Stomach (tissue), 8 donors: ENCODE measurements at regions not wholly inside any gene's neighbourhood (a gene's known extent, or its start where the extent isn't known, plus 50 kb on each side); places are given as distances from the start of the nearest gene placed in this dataset.

Experiments used
- DNase-seq, 2 donors: peaks; one replicate each; pipeline versions ENCODE4 v3.0.0 to v3.0.0-alpha.2; 2013 to 2019
- H3K27ac ChIP-seq, 5 donors: fragments of 200-600 bp in 4 of 5; sonication (generic) in 4 of 5; one replicate each; pipeline ENCODE4 v1.5.1; 2013 to 2019; ENCODE audit warnings: mild to moderate bottlenecking in 1 of 5, moderate library complexity in 1 of 5
- H3K27me3 ChIP-seq, 3 donors: fragments of 200-600 bp; sonication (generic); one replicate each; pipeline ENCODE4 v1.5.1; 2017 to 2019; ENCODE audit warnings: mixed run types in 1 of 3
- H3K36me3 ChIP-seq, 4 donors: fragments of 200-600 bp; sonication (generic); 1 replicate in 3 of 4; 2 replicates in 1 of 4; pipeline ENCODE4 v1.5.1; 2016 to 2019
- H3K4me1 ChIP-seq, 4 donors: fragments of 200-600 bp; sonication (generic); one replicate each; pipeline ENCODE4 v1.5.1; 2016 to 2019
- H3K4me3 ChIP-seq, 4 donors: fragments of 200-600 bp; sonication (generic) in 3 of 4; one replicate each; pipeline ENCODE4 v1.5.1; 2016 to 2019; ENCODE audit warnings: mild to moderate bottlenecking in 1 of 4
- H3K9me3 ChIP-seq, 4 donors: fragments of 200-600 bp; sonication (generic); one replicate each; pipeline ENCODE4 v1.5.1; 2016 to 2019
- CTCF ChIP-seq, 7 experiments: fragments of 450-650 bp in 4 of 7; fragments of 200-600 bp in 3 of 7; sonication (generic) in 3 of 7; IDR thresholded peaks; one replicate each; pipeline ENCODE4 v1.5.1; 2016 to 2019; ENCODE audit warnings: antibody characterized with exemption in 7 of 7, control low read depth in 2 of 7, mild to moderate bottlenecking in 1 of 7
- EP300 ChIP-seq: sonication (generic); formaldehyde crosslinking; IDR thresholded peaks from one replicate; pipeline ENCODE4 v1.6.1; 2017; ENCODE audit warnings: antibody characterized with exemption
- POLR2A ChIP-seq, 4 donors: fragments of 450-650 bp; IDR thresholded peaks; one replicate each; pipeline ENCODE4 v1.6.1; 2016; ENCODE audit warnings: antibody characterized with exemption in 4 of 4, control low read depth in 2 of 4, mild to moderate bottlenecking in 1 of 4, moderate library complexity in 1 of 4
- POLR2AphosphoS5 ChIP-seq, 3 donors: sonication (generic); formaldehyde crosslinking; IDR thresholded peaks; one replicate each; pipeline ENCODE4 v1.6.1; 2016; ENCODE audit warnings: antibody characterized with exemption in 3 of 3
- WGBS, 5 donors: extraction: QIAGEN DNeasy Blood & Tissue Kit in 3 of 5; methylation state at CpG; one replicate each; pipeline versions ENCODE4 v1.1.5 to v1.1.7; 2013 to 2018; 5-methylcytosine and 5-hydroxymethylcytosine counted together
- intact Hi-C: fragments of 100-400 bp; cut with DNase I; formaldehyde crosslinking; loops from one replicate; pipeline ENCODE4 v1.15.1; 2023; ENCODE audit warnings: low total_unique reads
- donor health status: healthy with polysubstance abuse.
- donor health status: Bipolar disorder and iron deficiency.
- donor health status: healthy.

DNA sequence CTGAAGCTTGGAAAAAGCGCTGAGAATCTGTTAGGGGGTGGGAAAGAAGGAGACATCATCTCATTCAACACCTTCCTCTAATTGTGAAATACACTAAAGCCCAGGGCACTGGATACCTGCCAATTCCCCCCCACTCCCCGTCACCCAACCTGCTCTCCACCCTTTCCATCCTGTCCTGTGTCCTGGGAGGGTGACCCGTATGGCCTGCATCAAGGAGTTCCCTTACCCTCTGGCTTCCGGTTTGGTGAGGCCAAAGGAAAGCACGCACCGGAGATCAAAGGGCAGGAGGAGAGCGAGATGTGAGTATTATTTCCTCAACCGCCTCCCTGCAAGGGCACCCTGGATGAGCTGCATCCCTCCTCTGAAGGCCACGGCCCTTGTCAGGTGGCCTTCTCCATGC, 65.0 kb upstream of the PTPRJ start:
- peak overlapping the region in 1 of 5 donors; percentile 63 for H3K27ac ChIP-seq

GRCh38 chr11:47914743-47915142, 65.6 kb upstream of the PTPRJ start:
- Histone ChIP-seq H3K36me3 (no peaks in the 10 kb centered on the region), H3K27me3 (no peaks in the 10 kb centered on the region), H3K9me3 (no peaks in the 10 kb centered on the region), H3K27ac (no peak overlapping the region), H3K4me1 (peaks cover 16 to 40% (median 27%) of the 10 kb centered on the region in 4 donors), H3K4me3 (no peak overlapping the region)
- no peak for TF ChIP-seq POLR2AphosphoS5 (IDR thresholded peaks at IDR 0.05)
- TF ChIP-seq POLR2A (IDR thresholded peaks at IDR 0.05), result no peak
- TF ChIP-seq EP300, result no peak
- TF ChIP-seq CTCF (IDR thresholded peaks at IDR 0.05), result no peak
- intact Hi-C loops, result no loop called here
- WGBS, 5 donors, result 76 to 84% (median 81%) methylated on average over 7 of the region's 7 CpGs
- DNase-seq, result no peak

More for the DNA sequence above, 65.0 kb upstream of the PTPRJ start:
- peaks cover 16 to 40% (median 27%) of the 10 kb centered on the region in 4 donors for H3K4me1 ChIP-seq
- H3K27me3 ChIP-seq, result no peaks in the 10 kb centered on the region
- peak in 1 of 2 donors; percentile 46 for DNase-seq
- intact Hi-C loops, result no loop called here
- H3K36me3 ChIP-seq, result no peaks in the 10 kb centered on the region
- TF ChIP-seq CTCF (IDR thresholded peaks at IDR 0.05), result no peak
- H3K4me3 ChIP-seq, result no peak overlapping the region
- no peaks in the 10 kb centered on the region for H3K9me3 ChIP-seq
- 57 to 69% (median 68%) methylated on average over 9 of the region's 9 CpGs for WGBS, 5 donors

GRCh38 chr11:47913529-47914244, 65.5 kb upstream of the NUP160 start:
- TF ChIP-seq CTCF (IDR thresholded peaks at IDR 0.05) (no peak), POLR2A (IDR thresholded peaks at IDR 0.05) (no peak), EP300 (no peak), POLR2AphosphoS5 (IDR thresholded peaks at IDR 0.05) (no peak)
- H3K4me1 ChIP-seq, result peaks cover 21 to 35% (median 28%) of the 10 kb centered on the region in 4 donors
- H3K9me3 ChIP-seq, result no peaks in the 10 kb centered on the region
- no peak overlapping the region for H3K4me3 ChIP-seq
- no peak for DNase-seq
- 88 to 96% (median 93%) methylated on average over 8 of the region's 8 CpGs for WGBS, 5 donors
- H3K36me3 ChIP-seq, result no peaks in the 10 kb centered on the region
- no peaks in the 10 kb centered on the region for H3K27me3 ChIP-seq
- intact Hi-C loops, result no loop called here
- H3K27ac ChIP-seq, result no peak overlapping the region

DNA sequence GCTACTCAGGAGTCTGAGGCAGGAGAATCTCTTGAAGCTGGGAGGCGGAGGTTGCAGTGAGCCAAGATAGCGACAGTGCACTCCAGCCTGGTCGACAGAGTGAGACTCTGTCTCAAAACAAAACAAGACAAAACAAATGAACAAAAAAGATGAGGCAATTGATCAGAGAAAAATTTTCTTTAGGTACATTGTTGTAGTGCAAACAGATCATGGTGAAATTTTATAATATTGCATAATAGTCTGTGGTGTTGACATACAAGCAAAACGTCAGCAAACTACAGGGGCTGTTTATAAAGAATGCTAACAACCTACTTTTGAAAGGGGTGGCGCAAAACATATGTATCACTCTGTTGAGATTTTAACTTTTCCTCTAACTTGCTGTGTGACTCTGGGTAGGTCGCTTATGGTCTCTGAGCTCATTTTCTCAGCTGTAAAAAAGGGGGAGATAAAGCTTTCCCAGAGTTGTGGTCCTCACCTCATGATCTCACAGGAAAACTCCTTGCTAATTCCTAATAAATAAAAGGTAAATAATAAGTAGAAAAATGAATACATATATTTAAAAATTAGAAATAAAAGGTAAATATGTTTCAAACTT, 64.8 kb upstream of the NUP160 start:
- TF ChIP-seq EP300 (no peak), CTCF (IDR thresholded peaks at IDR 0.05) (no peak), POLR2A (IDR thresholded peaks at IDR 0.05) (no peak), POLR2AphosphoS5 (IDR thresholded peaks at IDR 0.05) (no peak)
- Histone ChIP-seq H3K27me3 (no peaks in the 10 kb centered on the region), H3K9me3 (no peaks in the 10 kb centered on the region), H3K27ac (no peak overlapping the region), H3K36me3 (no peaks in the 10 kb centered on the region), H3K4me3 (no peak overlapping the region), H3K4me1 (peaks cover 18 to 32% (median 26%) of the 10 kb centered on the region in 4 donors)
- 59 to 78% (median 64%) methylated on average over 6 of the region's 6 CpGs for WGBS, 5 donors
- DNase-seq, result no peak
- intact Hi-C loops, result no loop called here
